Neutrophil (primary cell): ENCODE measurements at regions not wholly inside any gene's neighbourhood (a gene's known extent, or its start where the extent isn't known, plus 50 kb on each side); places are given as distances from the start of the nearest gene placed in this dataset.

Source experiments
- H3K27ac ChIP-seq: fragments of 200-600 bp; sonication (generic); 2 replicates; pipeline ENCODE4 v1.5.1; 2016; ENCODE audit warnings: mild to moderate bottlenecking, moderate library complexity
- H3K27me3 ChIP-seq: fragments of 200-600 bp; sonication (generic); 2 replicates; pipeline ENCODE4 v1.6.0; 2016; ENCODE audit warnings: mild to moderate bottlenecking
- H3K36me3 ChIP-seq: fragments of 200-600 bp; sonication (generic); 2 replicates; pipeline ENCODE4 v1.5.1; 2017
- H3K4me1 ChIP-seq, 2 experiments: fragments of 200-600 bp in 1 of 2; sonication (generic) in 1 of 2; 1 replicate in 1 of 2; 2 replicates in 1 of 2; pipeline versions ENCODE4 v1.5.1 to v1.6.1; 2013 to 2016; ENCODE audit warnings: low read depth in 1 of 2, low read length in 1 of 2, mild to moderate bottlenecking in 1 of 2, moderate library complexity in 1 of 2; ENCODE audit not compliant: control insufficient read depth in 1 of 2, insufficient read depth in 1 of 2
- H3K4me3 ChIP-seq, 2 experiments: fragments of 200-600 bp in 1 of 2; sonication (generic) in 1 of 2; 1 replicate in 1 of 2; 2 replicates in 1 of 2; pipeline ENCODE4 v1.5.1; 2013 to 2016; ENCODE audit warnings: low read depth in 1 of 2, low read length in 1 of 2, mild to moderate bottlenecking in 1 of 2, moderate library complexity in 1 of 2
- H3K9me3 ChIP-seq: fragments of 200-600 bp; sonication (generic); 2 replicates; pipeline ENCODE4 v1.5.1; 2016
- CTCF ChIP-seq: fragments of 200-600 bp; sonication (generic); IDR thresholded peaks from 2 replicates; pipeline ENCODE4 v1.5.1; 2016; ENCODE audit warnings: antibody characterized with exemption

GRCh38 chr18:78784861-78785260, 194.8 kb upstream of the SALL3 start:
- no peaks in the 10 kb centered on the region for H3K4me1 ChIP-seq
- H3K27me3 ChIP-seq, result no peaks in the 10 kb centered on the region
- no peaks in the 10 kb centered on the region for H3K9me3 ChIP-seq
- H3K36me3 ChIP-seq, result no peaks in the 10 kb centered on the region
- H3K27ac ChIP-seq, result no peak overlapping the region
- TF ChIP-seq CTCF, result no peak
- no peak overlapping the region for H3K4me3 ChIP-seq

GRCh38 chr18:78785706-78786105, 193.9 kb upstream of the SALL3 start:
- Histone ChIP-seq H3K36me3 (no peaks in the 10 kb centered on the region), H3K27me3 (no peaks in the 10 kb centered on the region), H3K4me1 (no peaks in the 10 kb centered on the region), H3K4me3 (no peak overlapping the region), H3K27ac (no peak overlapping the region), H3K9me3 (no peaks in the 10 kb centered on the region)
- TF ChIP-seq CTCF, result no peak

- Histone ChIP-seq H3K4me1 (no peaks in the 10 kb centered on the region), H3K36me3 (no peaks in the 10 kb centered on the region), H3K9me3 (no peaks in the 10 kb centered on the region), H3K4me3 (no peak overlapping the region), H3K27ac (no peak overlapping the region), H3K27me3 (no peaks in the 10 kb centered on the region)
- no peak for TF ChIP-seq CTCF
Observed at GRCh38 chr18:78786776-78787175, 192.8 kb upstream of the SALL3 start.

GRCh38 chr18:78787751-78788150, 191.9 kb upstream of the SALL3 start:
- TF ChIP-seq CTCF, result no peak
- Histone ChIP-seq H3K27ac (no peak overlapping the region), H3K4me3 (no peak overlapping the region), H3K4me1 (no peaks in the 10 kb centered on the region), H3K36me3 (no peaks in the 10 kb centered on the region), H3K9me3 (no peaks in the 10 kb centered on the region), H3K27me3 (no peaks in the 10 kb centered on the region)

- Histone ChIP-seq H3K27ac (no peak overlapping the region), H3K27me3 (no peaks in the 10 kb centered on the region), H3K4me3 (no peak overlapping the region), H3K4me1 (no peaks in the 10 kb centered on the region), H3K9me3 (no peaks in the 10 kb centered on the region), H3K36me3 (no peaks in the 10 kb centered on the region)
- no peak for TF ChIP-seq CTCF
Observed at GRCh38 chr18:78788161-78788560, 191.5 kb upstream of the SALL3 start.

- H3K9me3 ChIP-seq, result no peaks in the 10 kb centered on the region
- H3K27ac ChIP-seq, result no peak overlapping the region
- H3K36me3 ChIP-seq, result no peaks in the 10 kb centered on the region
- H3K4me3 ChIP-seq, result no peak overlapping the region
- H3K27me3 ChIP-seq, result no peaks in the 10 kb centered on the region
- no peaks in the 10 kb centered on the region for H3K4me1 ChIP-seq
- TF ChIP-seq CTCF, result no peak
Observed at GRCh38 chr18:78789850-78790249, 189.8 kb upstream of the SALL3 start.
